DOHH2 (cell line): ENCODE measurements at regions not wholly inside any gene's neighbourhood (a gene's known extent, or its start where the extent isn't known, plus 50 kb on each side); places are given as distances from the start of the nearest gene placed in this dataset.

Experiments used
- EZH2phosphoT487 ChIP-seq: fragments of 200-600 bp; sonication (generic); IDR thresholded peaks from 2 replicates; pipeline ENCODE4 v1.6.1; 2017; ENCODE audit warnings: borderline replicate concordance, mild to moderate bottlenecking, antibody characterized with exemption, low read length, moderate library complexity, mixed read lengths
- TF ChIP-seq, protein P1 (sequence below): fragments of 200-600 bp; sonication (generic); IDR thresholded peaks from one replicate; pipeline ENCODE4 v1.5.1; 2014; ENCODE audit warnings: antibody characterized with exemption, mild to moderate bottlenecking, low read depth, low read length; ENCODE audit not compliant: poor library complexity, severe bottlenecking

DNA sequence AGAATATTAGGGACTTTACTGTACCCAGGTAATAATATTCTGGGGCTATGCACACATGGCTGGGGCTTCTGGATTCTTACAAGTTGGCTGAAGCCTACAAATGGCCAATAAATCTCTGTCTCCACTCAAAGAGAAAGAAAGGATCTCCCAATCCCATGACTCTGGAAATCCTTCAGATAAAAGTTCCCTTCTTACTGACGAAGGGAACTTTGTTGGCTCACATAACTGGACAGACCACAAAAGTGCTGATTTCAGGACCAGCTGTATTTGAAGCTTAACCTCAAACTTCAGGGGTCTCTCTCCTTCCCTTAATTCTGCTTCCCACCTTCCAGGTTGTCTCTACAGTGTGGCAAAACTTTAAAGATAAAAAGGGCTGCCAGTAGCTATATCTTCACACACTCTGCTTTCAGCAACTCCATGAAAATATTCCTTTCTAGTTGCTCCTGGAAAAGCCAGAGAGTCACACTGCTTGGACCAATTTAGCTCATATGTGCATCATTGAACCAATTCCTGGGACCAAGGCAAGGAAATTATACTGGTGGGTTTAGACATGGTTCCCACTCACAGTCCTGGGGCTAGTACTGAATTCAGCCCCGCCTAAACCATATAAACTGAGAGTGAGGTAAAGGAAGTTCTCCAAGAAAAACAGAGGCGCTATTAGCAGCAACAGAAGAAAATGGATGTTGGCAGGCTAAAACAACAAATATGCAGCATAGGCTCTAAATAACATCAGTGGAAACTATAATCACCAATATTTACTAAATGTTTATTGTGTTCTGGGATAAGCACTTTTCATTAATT, 290.0 kb upstream of the GADL1 start:
- TF ChIP-seq, protein P1, sequence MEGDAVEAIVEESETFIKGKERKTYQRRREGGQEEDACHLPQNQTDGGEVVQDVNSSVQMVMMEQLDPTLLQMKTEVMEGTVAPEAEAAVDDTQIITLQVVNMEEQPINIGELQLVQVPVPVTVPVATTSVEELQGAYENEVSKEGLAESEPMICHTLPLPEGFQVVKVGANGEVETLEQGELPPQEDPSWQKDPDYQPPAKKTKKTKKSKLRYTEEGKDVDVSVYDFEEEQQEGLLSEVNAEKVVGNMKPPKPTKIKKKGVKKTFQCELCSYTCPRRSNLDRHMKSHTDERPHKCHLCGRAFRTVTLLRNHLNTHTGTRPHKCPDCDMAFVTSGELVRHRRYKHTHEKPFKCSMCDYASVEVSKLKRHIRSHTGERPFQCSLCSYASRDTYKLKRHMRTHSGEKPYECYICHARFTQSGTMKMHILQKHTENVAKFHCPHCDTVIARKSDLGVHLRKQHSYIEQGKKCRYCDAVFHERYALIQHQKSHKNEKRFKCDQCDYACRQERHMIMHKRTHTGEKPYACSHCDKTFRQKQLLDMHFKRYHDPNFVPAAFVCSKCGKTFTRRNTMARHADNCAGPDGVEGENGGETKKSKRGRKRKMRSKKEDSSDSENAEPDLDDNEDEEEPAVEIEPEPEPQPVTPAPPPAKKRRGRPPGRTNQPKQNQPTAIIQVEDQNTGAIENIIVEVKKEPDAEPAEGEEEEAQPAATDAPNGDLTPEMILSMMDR, result no peak
- TF ChIP-seq EZH2phosphoT487, result no peak
